ENCODE measurements at regions not wholly inside any gene's neighbourhood (a gene's known extent, or its start where the extent isn't known, plus 50 kb on each side); places are given as distances from the start of the nearest gene placed in this dataset.
"Not testable (repeated sequence)": the region's sequence is repeated elsewhere in the genome, so short reads cannot be mapped to it uniquely, and the experiment has no call there.

GRCh38 chr2:133849341-133849740, 281.1 kb upstream of the NCKAP5 start:
- DNase-seq, result no peak
- no peak overlapping the region for H3K4me3 Mint-ChIP-seq
- no peaks in the 10 kb centered on the region for H3K9me3 Mint-ChIP-seq
- peaks cover 19% of the 10 kb centered on the region for H3K27me3 Mint-ChIP-seq (ENCODE audit: low read depth)
- H3K4me1 Mint-ChIP-seq (ENCODE audit: low read depth), result no peaks in the 10 kb centered on the region
- H3K27ac Mint-ChIP-seq, result no peak overlapping the region
- no peaks in the 10 kb centered on the region for H3K36me3 Mint-ChIP-seq (ENCODE audit: insufficient read depth in 2 of 2)
- no peak for ATAC-seq (replicated peaks in 1 of 2)

- Mint-ChIP-seq H3K9me3 (no peaks in the 10 kb centered on the region), H3K27me3 (ENCODE audit: low read depth) (peaks cover 7% of the 10 kb centered on the region), H3K4me3 (no peak overlapping the region), H3K4me1 (ENCODE audit: low read depth) (no peaks in the 10 kb centered on the region), H3K36me3 (ENCODE audit: insufficient read depth in 2 of 2) (no peaks in the 10 kb centered on the region), H3K27ac (no peak overlapping the region)
- DNase-seq (no peak), ATAC-seq (replicated peaks in 1 of 2) (no peak)
Observed at GRCh38 chr2:133854603-133855200, 286.4 kb upstream of the NCKAP5 start.

GRCh38 chr2:133855526-133855925, 287.3 kb upstream of the NCKAP5 start:
- no peak for ATAC-seq (replicated peaks in 1 of 2)
- H3K4me3 Mint-ChIP-seq, result no peak overlapping the region
- H3K9me3 Mint-ChIP-seq, result no peaks in the 10 kb centered on the region
- no peak overlapping the region for H3K27ac Mint-ChIP-seq
- DNase-seq, result no peak
- H3K27me3 Mint-ChIP-seq (ENCODE audit: low read depth), result peaks cover 7% of the 10 kb centered on the region
- H3K36me3 Mint-ChIP-seq (ENCODE audit: insufficient read depth in 2 of 2), result no peaks in the 10 kb centered on the region
- H3K4me1 Mint-ChIP-seq (ENCODE audit: low read depth), result no peaks in the 10 kb centered on the region

GRCh38 chr2:133856678-133857077, 288.4 kb upstream of the NCKAP5 start:
- Mint-ChIP-seq H3K9me3 (no peaks in the 10 kb centered on the region), H3K27me3 (ENCODE audit: low read depth) (peaks cover 7% of the 10 kb centered on the region), H3K27ac (no peak overlapping the region), H3K4me1 (ENCODE audit: low read depth) (no peaks in the 10 kb centered on the region), H3K4me3 (no peak overlapping the region), H3K36me3 (ENCODE audit: insufficient read depth in 2 of 2) (no peaks in the 10 kb centered on the region)
- DNase-seq, result no peak
- ATAC-seq (replicated peaks in 1 of 2), result no peak

- Mint-ChIP-seq H3K27ac (no peak overlapping the region), H3K9me3 (no peaks in the 10 kb centered on the region), H3K4me3 (no peak overlapping the region), H3K4me1 (ENCODE audit: low read depth) (no peaks in the 10 kb centered on the region), H3K27me3 (ENCODE audit: low read depth) (peaks cover 12% of the 10 kb centered on the region), H3K36me3 (ENCODE audit: insufficient read depth in 2 of 2) (no peaks in the 10 kb centered on the region)
- DNase-seq, result no peak
- ATAC-seq (replicated peaks in 1 of 2), result no peak
Observed at GRCh38 chr2:133859578-133859977, 291.3 kb upstream of the NCKAP5 start.

GRCh38 chr2:133862400-133862977, 294.2 kb upstream of the NCKAP5 start:
- Mint-ChIP-seq H3K36me3 (ENCODE audit: insufficient read depth in 2 of 2) (no peaks in the 10 kb centered on the region), H3K4me3 (no peak overlapping the region), H3K4me1 (ENCODE audit: low read depth) (no peaks in the 10 kb centered on the region), H3K9me3 (no peaks in the 10 kb centered on the region), H3K27ac (no peak overlapping the region), H3K27me3 (ENCODE audit: low read depth) (peaks cover 16% of the 10 kb centered on the region)
- ATAC-seq (replicated peaks in 1 of 2) (no peak), DNase-seq (no peak)

- H3K27me3 Mint-ChIP-seq (ENCODE audit: low read depth), result peaks cover 23% of the 10 kb centered on the region
- no peaks in the 10 kb centered on the region for H3K9me3 Mint-ChIP-seq
- H3K4me1 Mint-ChIP-seq (ENCODE audit: low read depth), result no peaks in the 10 kb centered on the region
- no peak overlapping the region for H3K27ac Mint-ChIP-seq
- H3K36me3 Mint-ChIP-seq (ENCODE audit: insufficient read depth in 2 of 2), result no peaks in the 10 kb centered on the region
- no peak for DNase-seq
- H3K4me3 Mint-ChIP-seq, result no peak overlapping the region
- no peak for ATAC-seq (replicated peaks in 1 of 2)
Observed at GRCh38 chr2:133863106-133863800, 295.0 kb upstream of the NCKAP5 start.

- no peak for DNase-seq
Observed at GRCh38 chr2:133865141-133865540, 296.9 kb upstream of the NCKAP5 start.

GRCh38 chr2:133867166-133867565, 298.9 kb upstream of the NCKAP5 start:
- no peak for DNase-seq
- Mint-ChIP-seq H3K4me3 (no peak overlapping the region), H3K27ac (no peak overlapping the region), H3K36me3 (ENCODE audit: insufficient read depth in 2 of 2) (no peaks in the 10 kb centered on the region), H3K9me3 (no peaks in the 10 kb centered on the region), H3K27me3 (ENCODE audit: low read depth) (peaks cover 28% of the 10 kb centered on the region), H3K4me1 (ENCODE audit: low read depth) (no peaks in the 10 kb centered on the region)
- no peak for ATAC-seq (replicated peaks in 1 of 2)

More at GRCh38 chr2:133865141-133865540, 296.9 kb upstream of the NCKAP5 start:
- peaks cover 28% of the 10 kb centered on the region for H3K27me3 Mint-ChIP-seq (ENCODE audit: low read depth)
- no peak overlapping the region for H3K27ac Mint-ChIP-seq
- H3K4me3 Mint-ChIP-seq, result no peak overlapping the region
- no peak for ATAC-seq (replicated peaks in 1 of 2)
- no peaks in the 10 kb centered on the region for H3K9me3 Mint-ChIP-seq
- H3K36me3 Mint-ChIP-seq (ENCODE audit: insufficient read depth in 2 of 2), result no peaks in the 10 kb centered on the region
- no peaks in the 10 kb centered on the region for H3K4me1 Mint-ChIP-seq (ENCODE audit: low read depth)

- DNase-seq (no peak), ATAC-seq (replicated peaks in 1 of 2) (no peak)
- Mint-ChIP-seq H3K27me3 (ENCODE audit: low read depth) (peaks cover 28% of the 10 kb centered on the region), H3K4me1 (ENCODE audit: low read depth) (no peaks in the 10 kb centered on the region), H3K9me3 (no peaks in the 10 kb centered on the region), H3K36me3 (ENCODE audit: insufficient read depth in 2 of 2) (no peaks in the 10 kb centered on the region), H3K4me3 (no peak overlapping the region), H3K27ac (no peak overlapping the region)
Observed at GRCh38 chr2:133871545-133872209, 303.4 kb upstream of the NCKAP5 start.

- Mint-ChIP-seq H3K36me3 (ENCODE audit: insufficient read depth in 2 of 2) (no peaks in the 10 kb centered on the region), H3K27ac (no peak overlapping the region), H3K27me3 (ENCODE audit: low read depth) (peaks cover 56% of the 10 kb centered on the region), H3K4me3 (no peak overlapping the region), H3K9me3 (no peaks in the 10 kb centered on the region), H3K4me1 (ENCODE audit: low read depth) (no peaks in the 10 kb centered on the region)
- DNase-seq, result no peak
- no peak for ATAC-seq (replicated peaks in 1 of 2)
Observed at GRCh38 chr2:133878326-133878725, 310.1 kb upstream of the NCKAP5 start.

- no peaks in the 10 kb centered on the region for H3K9me3 Mint-ChIP-seq
- H3K27me3 Mint-ChIP-seq (ENCODE audit: low read depth), result peaks cover 57% of the 10 kb centered on the region
- no peak overlapping the region for H3K4me3 Mint-ChIP-seq
- DNase-seq (no peak), ATAC-seq (replicated peaks in 1 of 2) (no peak)
- no peak overlapping the region for H3K27ac Mint-ChIP-seq
- H3K4me1 Mint-ChIP-seq (ENCODE audit: low read depth), result no peaks in the 10 kb centered on the region
- H3K36me3 Mint-ChIP-seq (ENCODE audit: insufficient read depth in 2 of 2), result no peaks in the 10 kb centered on the region
Observed at GRCh38 chr2:133879703-133880102, 311.4 kb upstream of the NCKAP5 start.

- H3K4me3 Mint-ChIP-seq; DNase-seq; H3K27ac Mint-ChIP-seq; H3K9me3 Mint-ChIP-seq; H3K36me3 Mint-ChIP-seq (ENCODE audit: insufficient read depth in 2 of 2); H3K4me1 Mint-ChIP-seq (ENCODE audit: low read depth); ATAC-seq (replicated peaks in 1 of 2): not testable (repeated sequence)
- peaks cover 42% of the 10 kb centered on the region for H3K27me3 Mint-ChIP-seq (ENCODE audit: low read depth)
Observed at GRCh38 chr2:133882159-133882558, 313.9 kb upstream of the NCKAP5 start.
